ENCODE measurements at regions not wholly inside any gene's neighbourhood (a gene's known extent, or its start where the extent isn't known, plus 50 kb on each side); places are given as distances from the start of the nearest gene placed in this dataset.

DNA sequence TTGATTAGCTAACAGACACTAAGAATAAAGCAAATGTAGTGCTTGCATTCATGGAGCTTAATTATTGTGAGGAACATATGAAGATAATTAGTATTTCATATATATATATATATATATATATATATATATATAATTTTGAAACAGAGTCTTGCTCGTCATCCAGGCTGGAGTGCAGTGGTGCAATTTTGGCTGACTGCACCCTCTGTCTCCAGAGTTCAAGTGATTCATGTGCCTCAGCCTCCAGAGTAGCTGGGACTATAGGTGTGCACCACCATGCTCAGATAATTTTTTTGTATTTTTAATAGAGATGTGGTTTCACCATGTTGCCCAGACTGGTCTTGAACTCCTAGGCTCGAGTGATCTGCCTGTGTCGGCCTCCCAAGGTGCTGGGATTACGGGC is 1091.6 kb upstream of the TMEM132C start:
- ChIA-PET POLR2A (no interaction called here), CTCF (no interaction called here)
- intact Hi-C loops (cut with micrococcal nuclease), result no loop called here
- Mint-ChIP-seq H3K4me1 (ENCODE audit: low read depth) (no peaks in the 10 kb centered on the region), H3K4me3 (no peak overlapping the region), H3K27ac (no peak overlapping the region), H3K36me3 (ENCODE audit: low read depth) (no peaks in the 10 kb centered on the region), H3K9me3 (peaks cover 9% of the 10 kb centered on the region), H3K27me3 (peaks cover under 1% of the 10 kb centered on the region)
- ATAC-seq (no peak), DNase-seq (no peak)
- TF ChIP-seq, protein P1, sequence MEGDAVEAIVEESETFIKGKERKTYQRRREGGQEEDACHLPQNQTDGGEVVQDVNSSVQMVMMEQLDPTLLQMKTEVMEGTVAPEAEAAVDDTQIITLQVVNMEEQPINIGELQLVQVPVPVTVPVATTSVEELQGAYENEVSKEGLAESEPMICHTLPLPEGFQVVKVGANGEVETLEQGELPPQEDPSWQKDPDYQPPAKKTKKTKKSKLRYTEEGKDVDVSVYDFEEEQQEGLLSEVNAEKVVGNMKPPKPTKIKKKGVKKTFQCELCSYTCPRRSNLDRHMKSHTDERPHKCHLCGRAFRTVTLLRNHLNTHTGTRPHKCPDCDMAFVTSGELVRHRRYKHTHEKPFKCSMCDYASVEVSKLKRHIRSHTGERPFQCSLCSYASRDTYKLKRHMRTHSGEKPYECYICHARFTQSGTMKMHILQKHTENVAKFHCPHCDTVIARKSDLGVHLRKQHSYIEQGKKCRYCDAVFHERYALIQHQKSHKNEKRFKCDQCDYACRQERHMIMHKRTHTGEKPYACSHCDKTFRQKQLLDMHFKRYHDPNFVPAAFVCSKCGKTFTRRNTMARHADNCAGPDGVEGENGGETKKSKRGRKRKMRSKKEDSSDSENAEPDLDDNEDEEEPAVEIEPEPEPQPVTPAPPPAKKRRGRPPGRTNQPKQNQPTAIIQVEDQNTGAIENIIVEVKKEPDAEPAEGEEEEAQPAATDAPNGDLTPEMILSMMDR (IDR thresholded peaks at IDR 0.05), result no peak

DNA sequence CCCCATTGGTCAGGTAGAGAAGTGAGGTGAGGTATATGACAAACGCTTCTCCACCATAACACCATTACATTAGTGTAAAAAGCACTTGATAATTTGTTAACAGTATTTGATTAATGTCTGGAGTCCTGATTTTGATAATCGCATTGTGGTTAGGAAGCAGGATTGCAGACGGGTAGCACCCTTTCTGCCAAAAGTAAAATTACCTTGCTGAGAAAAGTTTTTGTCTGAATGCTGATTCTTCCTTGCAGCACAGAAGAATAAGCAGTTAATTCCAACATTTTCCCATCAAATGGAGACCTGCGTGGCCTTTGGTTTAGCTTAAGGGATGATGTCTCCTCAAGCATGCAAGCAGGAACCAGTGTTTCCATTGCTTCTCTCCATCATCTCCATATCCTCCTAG is 1090.2 kb upstream of the TMEM132C start:
- POLR2A ChIA-PET, result no interaction called here

DNA sequence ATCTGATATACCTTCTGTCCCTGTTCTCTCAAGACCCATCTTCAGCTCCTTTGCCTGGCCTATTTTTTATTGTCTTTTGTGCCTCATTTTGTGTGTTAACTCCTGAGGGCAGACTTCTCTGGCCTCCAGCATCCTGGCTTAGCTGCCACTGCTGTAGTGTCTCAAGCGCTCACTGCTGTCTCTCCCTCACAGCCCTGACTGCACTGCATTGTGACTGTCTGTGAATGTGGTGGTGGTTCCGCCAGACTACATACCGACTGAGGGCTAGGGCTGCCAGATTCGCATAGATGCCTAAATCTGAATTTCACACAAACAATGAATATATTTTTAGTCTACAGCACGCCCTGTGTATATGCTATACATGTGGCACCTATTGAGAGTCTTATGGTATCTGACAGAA is 1088.9 kb upstream of the TMEM132C start:
- ATAC-seq (no peak), DNase-seq (no peak)
- intact Hi-C loops (cut with micrococcal nuclease), result no loop called here
- Mint-ChIP-seq H3K9me3 (peaks cover 7% of the 10 kb centered on the region), H3K27ac (no peak overlapping the region), H3K36me3 (ENCODE audit: low read depth) (no peaks in the 10 kb centered on the region), H3K4me3 (no peak overlapping the region), H3K4me1 (ENCODE audit: low read depth) (no peaks in the 10 kb centered on the region), H3K27me3 (no peaks in the 10 kb centered on the region)
- CTCF ChIA-PET, result no interaction called here
- TF ChIP-seq, protein P1 (IDR thresholded peaks at IDR 0.05), result no peak
- POLR2A ChIA-PET, result no interaction called here

More for the DNA sequence above, 1090.2 kb upstream of the TMEM132C start:
- TF ChIP-seq, protein P1 (IDR thresholded peaks at IDR 0.05), result no peak
- Mint-ChIP-seq H3K27ac (no peak overlapping the region), H3K27me3 (no peaks in the 10 kb centered on the region), H3K9me3 (peaks cover 7% of the 10 kb centered on the region), H3K4me3 (no peak overlapping the region), H3K4me1 (ENCODE audit: low read depth) (no peaks in the 10 kb centered on the region), H3K36me3 (ENCODE audit: low read depth) (no peaks in the 10 kb centered on the region)
- ATAC-seq (no peak), DNase-seq (no peak)
- CTCF ChIA-PET, result no interaction called here
- intact Hi-C loops (cut with micrococcal nuclease), result no loop called here

DNA sequence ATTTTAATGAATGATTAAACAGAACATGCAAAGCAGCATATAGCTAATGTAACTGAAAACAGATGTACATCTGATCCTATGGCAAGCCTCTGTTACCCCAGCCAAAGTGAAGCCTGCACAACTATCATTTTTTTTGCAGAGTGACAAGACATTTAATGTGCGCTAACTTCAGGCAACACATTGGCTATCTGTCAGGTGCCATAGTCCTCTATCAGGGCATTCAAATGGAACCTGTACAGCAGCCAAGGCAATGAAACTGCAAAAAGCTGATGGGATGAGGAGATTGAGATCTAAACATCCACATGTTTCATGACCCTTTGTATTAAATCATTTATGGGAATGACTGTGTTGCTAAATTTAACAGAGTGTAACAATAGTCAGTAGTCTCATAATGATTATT is 1088.5 kb upstream of the TMEM132C start:
- DNase-seq (no peak), ATAC-seq (no peak)
- H3K27me3 Mint-ChIP-seq, result no peaks in the 10 kb centered on the region
- H3K4me1 Mint-ChIP-seq (ENCODE audit: low read depth), result no peaks in the 10 kb centered on the region
- no peaks in the 10 kb centered on the region for H3K36me3 Mint-ChIP-seq (ENCODE audit: low read depth)
- TF ChIP-seq, protein P1 (IDR thresholded peaks at IDR 0.05), result no peak
- no peak overlapping the region for H3K27ac Mint-ChIP-seq
- H3K4me3 Mint-ChIP-seq, result no peak overlapping the region
- intact Hi-C loops (cut with micrococcal nuclease), result no loop called here
- peaks cover 7% of the 10 kb centered on the region for H3K9me3 Mint-ChIP-seq
- ChIA-PET CTCF (no interaction called here), POLR2A (no interaction called here)

DNA sequence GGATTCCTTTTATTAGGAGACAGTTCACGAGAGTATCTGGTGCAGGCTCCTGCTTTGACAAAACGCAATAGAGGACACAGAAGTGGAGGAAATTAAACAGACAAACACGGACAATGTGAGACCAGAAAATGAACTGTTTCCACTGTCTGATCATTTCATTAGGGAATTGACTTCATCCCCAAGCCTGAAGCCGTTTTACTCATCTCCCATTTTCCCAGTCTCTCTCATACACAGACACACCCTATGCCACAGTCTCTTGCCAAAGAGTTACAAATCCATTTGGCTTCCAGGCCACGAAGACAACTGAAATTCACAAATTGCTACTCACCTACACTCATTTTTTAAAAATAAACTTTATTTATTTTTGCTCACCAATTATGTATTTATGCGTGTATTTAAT is 1087.8 kb upstream of the TMEM132C start:
- H3K4me1 Mint-ChIP-seq (ENCODE audit: low read depth), result no peaks in the 10 kb centered on the region
- DNase-seq (no peak), ATAC-seq (no peak)
- H3K27me3 Mint-ChIP-seq, result no peaks in the 10 kb centered on the region
- CTCF ChIA-PET, result no interaction called here
- TF ChIP-seq, protein P1 (IDR thresholded peaks at IDR 0.05), result no peak
- peaks cover 7% of the 10 kb centered on the region for H3K9me3 Mint-ChIP-seq
- H3K36me3 Mint-ChIP-seq (ENCODE audit: low read depth), result no peaks in the 10 kb centered on the region
- H3K4me3 Mint-ChIP-seq, result no peak overlapping the region
- POLR2A ChIA-PET, result no interaction called here
- no peak overlapping the region for H3K27ac Mint-ChIP-seq
- intact Hi-C loops (cut with micrococcal nuclease), result no loop called here
